ENCODE measurements at regions not wholly inside any gene's neighbourhood (a gene's known extent, or its start where the extent isn't known, plus 50 kb on each side); places are given as distances from the start of the nearest gene placed in this dataset.

DNA sequence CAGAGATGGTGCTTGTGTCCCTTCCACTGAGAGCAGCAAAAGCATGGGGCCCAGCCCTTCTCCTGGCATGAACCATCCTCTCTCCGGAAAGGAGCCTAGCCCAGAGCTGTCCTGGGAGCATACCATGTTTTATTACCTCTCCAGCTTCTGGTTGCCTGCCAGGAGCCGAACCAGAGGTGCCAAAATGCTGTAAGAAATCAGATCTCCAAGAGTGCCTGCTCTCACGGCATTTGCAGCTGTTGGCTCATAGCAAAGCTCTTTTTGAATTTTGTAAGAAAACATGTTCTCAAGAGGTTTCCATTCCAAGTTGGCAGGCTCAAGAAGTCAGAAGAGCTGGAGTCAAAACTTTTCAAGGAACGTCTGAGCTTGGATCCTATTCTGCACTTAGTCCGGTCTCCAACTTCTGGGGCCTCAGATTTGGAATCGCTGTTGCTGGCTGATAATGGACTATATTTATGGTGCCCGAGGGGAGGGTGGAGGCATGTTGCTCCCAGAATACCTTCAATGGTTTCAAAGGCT lies 211.7 kb upstream of the MKI67 start:
- in situ Hi-C loops (cut with MboI; ENCODE audit: low sequenced_read_pairs, unreplicated experiment) = no loop called here

DNA sequence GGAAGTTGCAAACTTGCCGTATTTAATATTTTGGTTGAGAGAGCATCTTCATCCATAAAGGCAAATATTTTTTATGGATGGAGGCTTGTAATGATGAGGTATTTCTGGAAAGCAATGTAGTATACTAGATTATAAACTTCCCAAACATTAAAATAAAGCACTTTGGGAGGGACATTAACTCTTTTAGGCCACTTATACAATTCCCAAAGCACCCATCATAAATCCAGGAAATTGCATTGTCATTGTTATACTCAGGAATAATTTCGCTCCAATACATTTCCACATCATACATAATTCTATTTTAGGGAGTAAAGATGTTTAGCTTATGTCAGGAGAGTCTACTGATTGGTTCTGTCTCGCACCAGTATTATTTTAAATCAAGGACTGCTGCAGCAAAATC lies 212.7 kb upstream of the MKI67 start:
- in situ Hi-C loops (cut with MboI; ENCODE audit: low sequenced_read_pairs, unreplicated experiment) = no loop called here
- DNase-seq (ENCODE audit: low spot score) = no peak
- TF ChIP-seq, protein P1, sequence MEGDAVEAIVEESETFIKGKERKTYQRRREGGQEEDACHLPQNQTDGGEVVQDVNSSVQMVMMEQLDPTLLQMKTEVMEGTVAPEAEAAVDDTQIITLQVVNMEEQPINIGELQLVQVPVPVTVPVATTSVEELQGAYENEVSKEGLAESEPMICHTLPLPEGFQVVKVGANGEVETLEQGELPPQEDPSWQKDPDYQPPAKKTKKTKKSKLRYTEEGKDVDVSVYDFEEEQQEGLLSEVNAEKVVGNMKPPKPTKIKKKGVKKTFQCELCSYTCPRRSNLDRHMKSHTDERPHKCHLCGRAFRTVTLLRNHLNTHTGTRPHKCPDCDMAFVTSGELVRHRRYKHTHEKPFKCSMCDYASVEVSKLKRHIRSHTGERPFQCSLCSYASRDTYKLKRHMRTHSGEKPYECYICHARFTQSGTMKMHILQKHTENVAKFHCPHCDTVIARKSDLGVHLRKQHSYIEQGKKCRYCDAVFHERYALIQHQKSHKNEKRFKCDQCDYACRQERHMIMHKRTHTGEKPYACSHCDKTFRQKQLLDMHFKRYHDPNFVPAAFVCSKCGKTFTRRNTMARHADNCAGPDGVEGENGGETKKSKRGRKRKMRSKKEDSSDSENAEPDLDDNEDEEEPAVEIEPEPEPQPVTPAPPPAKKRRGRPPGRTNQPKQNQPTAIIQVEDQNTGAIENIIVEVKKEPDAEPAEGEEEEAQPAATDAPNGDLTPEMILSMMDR (IDR thresholded peaks at IDR 0.05; ENCODE audit: borderline replicate concordance, control extremely low read depth, extremely low read depth, insufficient read depth, missing control alignments) = no peak

More for the DNA sequence above, 211.7 kb upstream of the MKI67 start:
- DNase-seq (ENCODE audit: low spot score) = no peak
- TF ChIP-seq, protein P1 (IDR thresholded peaks at IDR 0.05; ENCODE audit: borderline replicate concordance, control extremely low read depth, extremely low read depth, insufficient read depth, missing control alignments) = no peak

DNA sequence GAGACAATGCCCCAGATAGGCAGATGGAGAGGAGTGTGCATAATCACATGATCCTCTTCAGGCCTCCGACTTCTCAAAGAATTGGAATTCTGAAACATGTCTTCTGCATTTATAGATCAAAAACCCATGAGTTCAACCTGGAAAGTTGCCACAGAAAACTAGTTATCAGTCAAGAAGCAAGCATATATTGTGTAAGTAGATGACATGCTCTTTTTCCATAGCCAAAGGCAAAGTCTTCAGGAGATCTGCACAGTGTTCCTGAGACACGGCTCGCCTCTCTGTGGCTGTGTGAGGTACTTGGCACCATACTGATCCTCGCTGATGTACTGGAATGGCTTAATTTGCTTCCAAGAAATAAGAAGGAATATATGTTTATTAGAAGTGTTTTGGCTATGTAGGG lies 213.5 kb upstream of the MKI67 start:
- in situ Hi-C loops (cut with MboI; ENCODE audit: low sequenced_read_pairs, unreplicated experiment) = no loop called here
- TF ChIP-seq, protein P1 (IDR thresholded peaks at IDR 0.05; ENCODE audit: borderline replicate concordance, control extremely low read depth, extremely low read depth, insufficient read depth, missing control alignments) = no peak
- no peak for DNase-seq (ENCODE audit: low spot score)

DNA sequence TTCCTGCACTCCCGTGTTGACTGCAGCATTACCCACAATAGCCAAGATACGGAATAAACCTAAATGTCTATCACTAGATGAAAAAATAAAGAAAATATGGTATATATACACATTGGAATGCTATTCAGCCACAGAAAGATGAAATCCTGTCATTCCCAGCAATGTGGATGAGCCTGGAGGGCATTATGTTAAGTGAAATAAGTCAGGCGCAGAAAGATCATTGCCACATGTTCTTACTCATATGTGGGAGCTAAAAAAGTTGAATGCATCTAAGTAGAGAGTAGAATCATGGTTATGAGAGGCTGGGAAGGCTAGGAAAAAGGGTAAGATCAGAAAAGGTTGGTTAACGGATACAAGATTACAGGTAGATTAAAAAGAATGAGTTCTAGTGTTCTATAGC lies 219.1 kb upstream of the MKI67 start:
- TF ChIP-seq, protein P1 (IDR thresholded peaks at IDR 0.05; ENCODE audit: borderline replicate concordance, control extremely low read depth, extremely low read depth, insufficient read depth, missing control alignments) = no peak
- in situ Hi-C loops (cut with MboI; ENCODE audit: low sequenced_read_pairs, unreplicated experiment) = no loop called here
- no peak for DNase-seq (ENCODE audit: low spot score)

DNA sequence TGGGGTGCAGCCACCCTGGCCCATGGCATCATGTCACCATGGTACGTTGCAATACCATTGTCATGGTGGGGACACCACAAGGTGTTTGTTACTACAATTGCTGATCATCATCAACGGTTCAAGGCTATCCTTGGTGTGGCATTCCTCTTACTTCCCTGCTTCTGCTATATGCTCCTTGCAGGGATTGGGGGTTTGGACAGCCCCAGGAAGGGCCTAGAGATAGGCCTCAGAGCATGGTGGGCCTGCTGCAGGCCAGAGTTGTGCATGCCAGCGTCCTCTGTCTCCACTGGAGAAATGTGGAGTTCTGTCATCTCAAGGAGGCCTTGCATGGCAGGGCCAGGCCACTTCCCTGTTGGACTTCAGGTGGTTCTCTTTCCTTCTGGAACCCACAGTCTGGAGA lies 234.6 kb upstream of the MKI67 start:
- in situ Hi-C loops (cut with MboI; ENCODE audit: low sequenced_read_pairs, unreplicated experiment) = no loop called here
- TF ChIP-seq, protein P1 (IDR thresholded peaks at IDR 0.05; ENCODE audit: borderline replicate concordance, control extremely low read depth, extremely low read depth, insufficient read depth, missing control alignments) = no peak
- no peak for DNase-seq (ENCODE audit: low spot score)

DNA sequence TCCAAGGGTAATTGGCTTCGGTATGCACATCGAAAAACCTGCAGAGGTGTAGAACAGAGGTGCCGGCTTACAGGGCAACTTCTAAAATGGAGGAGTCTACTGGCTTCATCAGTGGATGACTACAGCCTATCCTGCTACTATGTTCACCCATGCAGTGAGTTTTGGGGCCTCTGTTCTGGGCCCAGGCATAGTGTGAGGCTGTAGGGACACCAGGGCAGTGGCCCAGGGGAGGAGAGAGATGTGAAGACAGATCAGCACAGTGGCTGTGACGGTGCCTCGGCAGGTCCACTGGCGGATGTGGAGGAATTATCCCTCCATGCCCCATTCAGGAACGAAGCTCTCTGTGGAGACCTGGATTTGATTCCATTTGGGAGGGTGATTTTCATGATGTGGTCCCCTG lies 235.3 kb upstream of the MKI67 start:
- in situ Hi-C loops (cut with MboI; ENCODE audit: low sequenced_read_pairs, unreplicated experiment) = no loop called here
- TF ChIP-seq, protein P1 (IDR thresholded peaks at IDR 0.05; ENCODE audit: borderline replicate concordance, control extremely low read depth, extremely low read depth, insufficient read depth, missing control alignments) = no peak
- DNase-seq (ENCODE audit: low spot score) = no peak

DNA sequence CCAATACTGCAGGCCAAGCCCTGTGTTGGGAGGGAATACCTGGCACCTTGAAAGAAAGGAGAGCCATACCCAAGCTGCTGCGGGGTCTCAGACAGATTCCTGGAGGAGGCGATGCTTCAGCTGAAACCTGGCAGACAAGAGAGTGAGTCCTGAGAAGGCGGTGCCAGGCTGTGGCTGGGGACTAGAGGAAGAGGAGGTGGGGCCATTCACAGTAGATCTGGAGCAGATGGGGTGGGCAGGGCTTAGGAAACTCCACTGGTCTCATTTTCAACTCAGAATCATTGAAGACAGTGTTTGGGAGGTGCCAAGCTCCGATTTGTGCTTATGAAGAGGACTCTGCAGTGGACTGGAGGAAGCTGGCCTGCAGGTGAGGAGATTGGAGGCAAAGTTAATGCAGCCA lies 236.3 kb upstream of the MKI67 start:
- no peak for DNase-seq (ENCODE audit: low spot score)
- in situ Hi-C loops (cut with MboI; ENCODE audit: low sequenced_read_pairs, unreplicated experiment) = no loop called here
- TF ChIP-seq, protein P1 (IDR thresholded peaks at IDR 0.05; ENCODE audit: borderline replicate concordance, control extremely low read depth, extremely low read depth, insufficient read depth, missing control alignments) = no peak
